ENCODE measurements at regions not wholly inside any gene's neighbourhood (a gene's known extent, or its start where the extent isn't known, plus 50 kb on each side); places are given as distances from the start of the nearest gene placed in this dataset.
A peak's percentile ranks its signal among the peaks of the same experiment; 100 is the strongest.

GRCh38 chr1:10911490-10912166 lies 100.8 kb upstream of the TARDBP start:
- Histone ChIP-seq H3K27me3 (ENCODE audit: control insufficient read depth, insufficient read depth, low read length) (no peaks in the 10 kb centered on the region), H3K9ac (ENCODE audit: low read length in 3 of 3) (no peak overlapping the region), H3K27ac (ENCODE audit: low read depth in 2 of 2, low read length in 2 of 2) (no peak overlapping the region), H3K4me3 (ENCODE audit: low read length in 3 of 3) (no peak overlapping the region), H3K4me1 (ENCODE audit: control insufficient read depth in 2 of 3, insufficient read depth in 2 of 3, low read depth in 1 of 3, low read length in 3 of 3) (no peaks in the 10 kb centered on the region), H3K36me3 (ENCODE audit: control insufficient read depth in 2 of 3, insufficient read depth in 3 of 3, low read length in 3 of 3) (no peaks in the 10 kb centered on the region), H3K9me3 (ENCODE audit: control insufficient read depth in 2 of 3, insufficient read depth in 1 of 3, low read length in 3 of 3) (no peaks in the 10 kb centered on the region)
- intact Hi-C loops (cut with DNase I) = no loop called here
- DNase-seq = peak in 1 of 5 donors; percentile 39
- FAIRE-seq = no peak
- TF ChIP-seq, protein P1, sequence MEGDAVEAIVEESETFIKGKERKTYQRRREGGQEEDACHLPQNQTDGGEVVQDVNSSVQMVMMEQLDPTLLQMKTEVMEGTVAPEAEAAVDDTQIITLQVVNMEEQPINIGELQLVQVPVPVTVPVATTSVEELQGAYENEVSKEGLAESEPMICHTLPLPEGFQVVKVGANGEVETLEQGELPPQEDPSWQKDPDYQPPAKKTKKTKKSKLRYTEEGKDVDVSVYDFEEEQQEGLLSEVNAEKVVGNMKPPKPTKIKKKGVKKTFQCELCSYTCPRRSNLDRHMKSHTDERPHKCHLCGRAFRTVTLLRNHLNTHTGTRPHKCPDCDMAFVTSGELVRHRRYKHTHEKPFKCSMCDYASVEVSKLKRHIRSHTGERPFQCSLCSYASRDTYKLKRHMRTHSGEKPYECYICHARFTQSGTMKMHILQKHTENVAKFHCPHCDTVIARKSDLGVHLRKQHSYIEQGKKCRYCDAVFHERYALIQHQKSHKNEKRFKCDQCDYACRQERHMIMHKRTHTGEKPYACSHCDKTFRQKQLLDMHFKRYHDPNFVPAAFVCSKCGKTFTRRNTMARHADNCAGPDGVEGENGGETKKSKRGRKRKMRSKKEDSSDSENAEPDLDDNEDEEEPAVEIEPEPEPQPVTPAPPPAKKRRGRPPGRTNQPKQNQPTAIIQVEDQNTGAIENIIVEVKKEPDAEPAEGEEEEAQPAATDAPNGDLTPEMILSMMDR (IDR thresholded peaks at IDR 0.05; ENCODE audit: borderline replicate concordance, extremely low read depth, insufficient read depth) = no peak

DNA sequence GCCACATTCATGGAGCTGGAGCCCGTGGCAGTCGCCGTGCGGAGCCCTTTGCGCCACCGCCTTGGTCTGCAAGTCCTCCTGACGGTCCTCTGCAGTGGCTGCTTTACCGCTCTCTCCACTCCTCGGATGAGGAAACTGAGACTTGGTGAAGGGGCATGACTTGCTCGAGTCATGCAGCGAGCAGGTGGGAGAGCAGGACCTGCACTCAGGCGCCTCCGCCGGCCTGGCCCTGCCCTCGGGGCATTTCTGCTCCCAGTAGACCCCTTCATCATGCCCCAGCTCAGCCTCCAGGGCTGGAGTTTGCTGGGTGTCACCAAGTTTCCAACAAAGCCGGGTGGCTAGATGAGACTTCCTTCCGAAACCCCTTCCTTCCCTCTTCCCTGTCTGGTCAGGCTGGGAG lies 100.0 kb upstream of the TARDBP start:
- Histone ChIP-seq H3K4me3 (ENCODE audit: low read length in 3 of 3) (no peak overlapping the region), H3K9ac (ENCODE audit: low read length in 3 of 3) (no peak overlapping the region), H3K27me3 (ENCODE audit: control insufficient read depth, insufficient read depth, low read length) (no peaks in the 10 kb centered on the region), H3K36me3 (ENCODE audit: control insufficient read depth in 2 of 3, insufficient read depth in 3 of 3, low read length in 3 of 3) (no peaks in the 10 kb centered on the region), H3K9me3 (ENCODE audit: control insufficient read depth in 2 of 3, insufficient read depth in 1 of 3, low read length in 3 of 3) (no peaks in the 10 kb centered on the region), H3K27ac (ENCODE audit: low read depth in 2 of 2, low read length in 2 of 2) (no peak overlapping the region), H3K4me1 (ENCODE audit: control insufficient read depth in 2 of 3, insufficient read depth in 2 of 3, low read depth in 1 of 3, low read length in 3 of 3) (no peaks in the 10 kb centered on the region)
- intact Hi-C loops (cut with DNase I) = no loop called here
- TF ChIP-seq, protein P1 (IDR thresholded peaks at IDR 0.05; ENCODE audit: borderline replicate concordance, extremely low read depth, insufficient read depth) = no peak
- DNase-seq (peak in 1 of 5 donors; percentile 54), FAIRE-seq (no peak)

- no peak overlapping the region for H3K4me3 ChIP-seq (ENCODE audit: low read length in 3 of 3)
- DNase-seq = no peak
- intact Hi-C loops (cut with DNase I) = no loop called here
- H3K27me3 ChIP-seq (ENCODE audit: control insufficient read depth, insufficient read depth, low read length) = no peaks in the 10 kb centered on the region
- TF ChIP-seq, protein P1 (IDR thresholded peaks at IDR 0.05; ENCODE audit: borderline replicate concordance, extremely low read depth, insufficient read depth) = no peak
- H3K9me3 ChIP-seq (ENCODE audit: control insufficient read depth in 2 of 3, insufficient read depth in 1 of 3, low read length in 3 of 3) = no peaks in the 10 kb centered on the region
- no peak overlapping the region for H3K27ac ChIP-seq (ENCODE audit: low read depth in 2 of 2, low read length in 2 of 2)
- FAIRE-seq = no peak
- no peak overlapping the region for H3K9ac ChIP-seq (ENCODE audit: low read length in 3 of 3)
- no peaks in the 10 kb centered on the region for H3K36me3 ChIP-seq (ENCODE audit: control insufficient read depth in 2 of 3, insufficient read depth in 3 of 3, low read length in 3 of 3)
- H3K4me1 ChIP-seq (ENCODE audit: control insufficient read depth in 2 of 3, insufficient read depth in 2 of 3, low read depth in 1 of 3, low read length in 3 of 3) = no peaks in the 10 kb centered on the region
These were observed 98.4 kb upstream of the TARDBP start for GRCh38 chr1:10914056-10914455.

DNA sequence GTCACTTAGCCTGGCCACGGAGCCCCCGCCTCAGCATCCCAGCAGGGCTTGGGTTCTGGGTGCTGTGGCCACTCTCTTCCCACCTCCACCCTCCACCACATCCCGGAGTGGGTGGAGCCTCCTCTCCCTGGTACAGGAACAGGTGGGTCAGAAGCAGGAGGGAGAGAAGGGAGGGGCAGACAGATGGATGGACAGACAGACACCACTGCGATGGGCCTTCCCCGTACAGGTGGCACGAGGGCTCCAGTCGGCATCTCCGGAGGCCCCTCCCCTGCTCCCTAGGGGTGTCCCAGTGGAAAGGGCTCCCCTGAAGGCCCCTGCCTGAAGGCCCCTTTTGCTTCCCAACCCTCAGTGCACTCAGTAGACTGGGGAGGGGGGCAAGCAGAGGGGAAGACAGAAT lies 96.9 kb upstream of the TARDBP start:
- intact Hi-C loops (cut with DNase I) = no loop called here
- Histone ChIP-seq H3K4me1 (ENCODE audit: control insufficient read depth in 2 of 3, insufficient read depth in 2 of 3, low read depth in 1 of 3, low read length in 3 of 3) (no peaks in the 10 kb centered on the region), H3K9me3 (ENCODE audit: control insufficient read depth in 2 of 3, insufficient read depth in 1 of 3, low read length in 3 of 3) (no peaks in the 10 kb centered on the region), H3K9ac (ENCODE audit: low read length in 3 of 3) (no peak overlapping the region), H3K27ac (ENCODE audit: low read depth in 2 of 2, low read length in 2 of 2) (no peak overlapping the region), H3K4me3 (ENCODE audit: low read length in 3 of 3) (no peak overlapping the region), H3K27me3 (ENCODE audit: control insufficient read depth, insufficient read depth, low read length) (no peaks in the 10 kb centered on the region), H3K36me3 (ENCODE audit: control insufficient read depth in 2 of 3, insufficient read depth in 3 of 3, low read length in 3 of 3) (no peaks in the 10 kb centered on the region)
- TF ChIP-seq, protein P1 (IDR thresholded peaks at IDR 0.05; ENCODE audit: borderline replicate concordance, extremely low read depth, insufficient read depth) = no peak
- FAIRE-seq (no peak), DNase-seq (peak in 1 of 5 donors; percentile 57)
